Natural killer cell (primary cell): ENCODE measurements at regions not wholly inside any gene's neighbourhood (a gene's known extent, or its start where the extent isn't known, plus 50 kb on each side); places are given as distances from the start of the nearest gene placed in this dataset.

Source experiments
- ATAC-seq, 3 donors: fragments of 150-1000 bp in 2 of 3; fragments of 200-7000 bp in 1 of 3; cut with Tn5 transposase; 1 replicate in 1 of 3; 2 replicates in 2 of 3; pipeline ENCODE4 v1.10.0; 2021; ENCODE audit warnings: mild to moderate bottlenecking in 2 of 3, moderate library complexity in 2 of 3
- DNase-seq, 2 donors: peaks; one replicate each; pipeline versions ENCODE4 v3.0.0 to v3.0.0-alpha.2; 2013 to 2021; ENCODE audit warnings: mixed read lengths in 1 of 2
- H3K27ac ChIP-seq: one replicate; pipeline ENCODE4 v1.5.1; 2013; ENCODE audit warnings: mild to moderate bottlenecking, low read length
- H3K27me3 ChIP-seq: one replicate; pipeline ENCODE4 v1.6.1; 2013; ENCODE audit warnings: low read length; ENCODE audit not compliant: control insufficient read depth, insufficient read depth
- H3K36me3 ChIP-seq: one replicate; pipeline ENCODE4 v1.6.1; 2013; ENCODE audit warnings: low read length; ENCODE audit not compliant: control insufficient read depth, insufficient read depth
- H3K4me1 ChIP-seq: one replicate; pipeline ENCODE4 v1.6.1; 2013; ENCODE audit warnings: low read length; ENCODE audit not compliant: control insufficient read depth, insufficient read depth
- H3K4me3 ChIP-seq: one replicate; pipeline ENCODE4 v1.5.1; 2013; ENCODE audit warnings: low read length
- H3K9me3 ChIP-seq: one replicate; pipeline ENCODE4 v1.6.1; 2013; ENCODE audit warnings: low read length; ENCODE audit not compliant: control insufficient read depth, insufficient read depth
- H3K27ac Mint-ChIP-seq, 2 donors: one replicate each; pipeline ENCODE4 v1.8.0; 2022; ENCODE audit warnings: mild to moderate bottlenecking in 2 of 2, mixed read lengths in 2 of 2, moderate library complexity in 1 of 2
- H3K27me3 Mint-ChIP-seq, 2 donors: one replicate each; pipeline ENCODE4 v1.8.0; 2022; ENCODE audit warnings: low read depth in 2 of 2, mixed read lengths in 2 of 2
- H3K36me3 Mint-ChIP-seq: one replicate; pipeline ENCODE4 v1.8.0; 2022; ENCODE audit warnings: mixed read lengths
- H3K4me1 Mint-ChIP-seq, 2 donors: one replicate each; pipeline ENCODE4 v1.8.0; 2022; ENCODE audit warnings: mixed read lengths in 2 of 2
- H3K4me3 Mint-ChIP-seq: one replicate; pipeline ENCODE4 v1.8.0; 2022; ENCODE audit warnings: mild to moderate bottlenecking, moderate library complexity, mixed read lengths
- H3K9me3 Mint-ChIP-seq, 2 donors: one replicate each; pipeline ENCODE4 v1.8.0; 2022; ENCODE audit warnings: mixed read lengths in 2 of 2
- WGBS: methylation state at CpG from one replicate; pipeline ENCODE4 v1.1.7; 2013; ENCODE audit warnings: missing lambda C conversion rate; ENCODE audit not compliant: insufficient coverage; 5-methylcytosine and 5-hydroxymethylcytosine counted together
- intact Hi-C: fragments of 100-400 bp; cut with micrococcal nuclease; formaldehyde crosslinking; loops from one replicate; pipeline ENCODE4 v1.14.2; 2022
- TF ChIP-seq, protein P1 (sequence below): fragments of 200-600 bp; IDR thresholded peaks from one replicate; pipeline ENCODE4 v1.8.0; 2022; ENCODE audit warnings: antibody characterized with exemption

- Mint-ChIP-seq H3K27ac (no peak overlapping the region), H3K4me1 (peaks cover 7 to 10% of the 10 kb centered on the region in 2 donors), H3K27me3 (peaks cover 20 to 22% of the 10 kb centered on the region in 2 donors), H3K9me3 (no peaks in the 10 kb centered on the region), H3K4me3 (no peak overlapping the region), H3K36me3 (no peaks in the 10 kb centered on the region)
- Histone ChIP-seq H3K27me3 (no peaks in the 10 kb centered on the region), H3K4me3 (no peak overlapping the region), H3K27ac (no peak overlapping the region), H3K36me3 (no peaks in the 10 kb centered on the region), H3K4me1 (no peaks in the 10 kb centered on the region), H3K9me3 (no peaks in the 10 kb centered on the region)
- TF ChIP-seq, protein P1, sequence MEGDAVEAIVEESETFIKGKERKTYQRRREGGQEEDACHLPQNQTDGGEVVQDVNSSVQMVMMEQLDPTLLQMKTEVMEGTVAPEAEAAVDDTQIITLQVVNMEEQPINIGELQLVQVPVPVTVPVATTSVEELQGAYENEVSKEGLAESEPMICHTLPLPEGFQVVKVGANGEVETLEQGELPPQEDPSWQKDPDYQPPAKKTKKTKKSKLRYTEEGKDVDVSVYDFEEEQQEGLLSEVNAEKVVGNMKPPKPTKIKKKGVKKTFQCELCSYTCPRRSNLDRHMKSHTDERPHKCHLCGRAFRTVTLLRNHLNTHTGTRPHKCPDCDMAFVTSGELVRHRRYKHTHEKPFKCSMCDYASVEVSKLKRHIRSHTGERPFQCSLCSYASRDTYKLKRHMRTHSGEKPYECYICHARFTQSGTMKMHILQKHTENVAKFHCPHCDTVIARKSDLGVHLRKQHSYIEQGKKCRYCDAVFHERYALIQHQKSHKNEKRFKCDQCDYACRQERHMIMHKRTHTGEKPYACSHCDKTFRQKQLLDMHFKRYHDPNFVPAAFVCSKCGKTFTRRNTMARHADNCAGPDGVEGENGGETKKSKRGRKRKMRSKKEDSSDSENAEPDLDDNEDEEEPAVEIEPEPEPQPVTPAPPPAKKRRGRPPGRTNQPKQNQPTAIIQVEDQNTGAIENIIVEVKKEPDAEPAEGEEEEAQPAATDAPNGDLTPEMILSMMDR = no peak
- no peak for DNase-seq
- no peak for ATAC-seq
- intact Hi-C loops = loop anchor here (10.0 kb wide), 1 partner anchor 549 kb away; no protein-coding TSS in a partner anchor
- 88% methylated on average over 3 of the region's 3 CpGs for WGBS
These were observed 466.8 kb upstream of the MEX3C start for GRCh38 chr18:51664236-51664635.

DNA sequence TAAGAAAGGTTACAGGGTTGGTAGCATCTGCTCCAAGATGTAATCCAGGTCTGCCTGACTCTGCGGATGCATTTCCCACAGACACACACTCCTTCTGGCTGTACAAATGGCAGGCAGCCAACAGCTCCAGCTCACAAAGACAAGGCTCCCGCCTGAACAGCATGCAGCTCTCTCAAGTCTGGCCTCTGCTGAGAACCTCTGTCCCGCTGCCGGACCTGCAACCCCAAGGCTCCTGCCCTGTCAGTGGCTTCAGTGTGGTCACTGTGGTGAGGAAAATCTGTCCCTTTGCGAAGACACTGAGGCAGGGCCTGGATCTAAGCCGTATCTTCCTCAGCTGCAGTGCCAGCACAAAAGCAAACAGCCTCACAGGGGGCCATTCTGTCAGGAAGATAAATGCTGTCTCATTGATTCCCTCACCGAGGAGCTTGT, 469.3 kb upstream of the MEX3C start:
- Histone ChIP-seq H3K9me3 (no peaks in the 10 kb centered on the region), H3K36me3 (no peaks in the 10 kb centered on the region), H3K4me1 (no peaks in the 10 kb centered on the region), H3K27ac (no peak overlapping the region), H3K27me3 (no peaks in the 10 kb centered on the region), H3K4me3 (no peak overlapping the region)
- ATAC-seq = no peak
- no peak overlapping the region for H3K4me3 Mint-ChIP-seq
- no peaks in the 10 kb centered on the region for H3K9me3 Mint-ChIP-seq
- H3K27ac Mint-ChIP-seq = no peak overlapping the region
- no peak for DNase-seq
- intact Hi-C loops = loop anchor here (10.0 kb wide), 1 partner anchor 552 kb away; no protein-coding TSS in a partner anchor
- peaks cover 20 to 29% of the 10 kb centered on the region in 2 donors for H3K27me3 Mint-ChIP-seq
- WGBS = 69% methylated on average over 7 of the region's 7 CpGs
- TF ChIP-seq, protein P1 = no peak
- no peaks in the 10 kb centered on the region for H3K36me3 Mint-ChIP-seq
- peaks cover 7 to 10% of the 10 kb centered on the region in 2 donors for H3K4me1 Mint-ChIP-seq

GRCh38 chr18:51668101-51668500, 470.6 kb upstream of the MEX3C start:
- Mint-ChIP-seq H3K4me3 (no peak overlapping the region), H3K36me3 (no peaks in the 10 kb centered on the region), H3K27me3 (peaks cover 20 to 22% of the 10 kb centered on the region in 2 donors), H3K4me1 (peaks cover 7 to 10% of the 10 kb centered on the region in 2 donors), H3K9me3 (no peaks in the 10 kb centered on the region), H3K27ac (no peak overlapping the region)
- WGBS = 12% methylated on average over 10 of the region's 10 CpGs
- TF ChIP-seq, protein P1 = peak; percentile 53
- no peak overlapping the region for H3K27ac ChIP-seq
- H3K4me1 ChIP-seq = no peaks in the 10 kb centered on the region
- no peaks in the 10 kb centered on the region for H3K27me3 ChIP-seq
- intact Hi-C loops = loop anchor here (10.0 kb wide), 1 partner anchor 553 kb away; no protein-coding TSS in a partner anchor
- no peaks in the 10 kb centered on the region for H3K36me3 ChIP-seq
- ATAC-seq (peak in 1 of 3 donors; percentile 57), DNase-seq (peak; percentile 19 to 30)
- no peak overlapping the region for H3K4me3 ChIP-seq
- H3K9me3 ChIP-seq = no peaks in the 10 kb centered on the region

DNA sequence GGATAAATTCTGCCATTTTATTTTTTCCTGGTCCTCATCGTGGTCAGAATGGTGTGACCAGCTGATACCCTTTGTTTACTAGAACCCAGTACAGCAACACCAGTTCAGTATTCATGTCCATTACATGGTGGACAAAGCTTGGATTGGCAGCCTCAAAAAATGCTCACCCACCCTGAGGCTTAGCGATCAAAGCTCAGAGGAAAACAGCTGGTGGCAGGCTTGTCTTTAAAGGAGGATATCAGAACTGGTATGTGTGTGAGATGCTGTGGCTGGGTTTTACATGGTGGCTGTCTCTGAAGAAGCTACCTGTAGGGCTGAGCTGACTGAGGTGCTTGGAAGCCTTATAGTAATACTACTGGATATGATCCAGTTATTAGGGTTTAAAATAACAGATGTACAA, 471.1 kb upstream of the MEX3C start:
- Mint-ChIP-seq H3K36me3 (no peaks in the 10 kb centered on the region), H3K9me3 (no peaks in the 10 kb centered on the region), H3K4me3 (no peak overlapping the region), H3K4me1 (peaks cover 7 to 10% of the 10 kb centered on the region in 2 donors), H3K27me3 (peaks cover 20 to 22% of the 10 kb centered on the region in 2 donors), H3K27ac (no peak overlapping the region)
- Histone ChIP-seq H3K4me1 (no peaks in the 10 kb centered on the region), H3K36me3 (no peaks in the 10 kb centered on the region), H3K27ac (no peak overlapping the region), H3K27me3 (no peaks in the 10 kb centered on the region), H3K9me3 (no peaks in the 10 kb centered on the region), H3K4me3 (no peak overlapping the region)
- 39% methylated on average over 2 of the region's 2 CpGs for WGBS
- no peak for DNase-seq
- TF ChIP-seq, protein P1 = no peak
- intact Hi-C loops = loop anchor here (10.0 kb wide), 1 partner anchor 554 kb away; no protein-coding TSS in a partner anchor
- ATAC-seq = no peak
